Calu3 (cell line): ENCODE measurements at regions not wholly inside any gene's neighbourhood (a gene's known extent, or its start where the extent isn't known, plus 50 kb on each side); places are given as distances from the start of the nearest gene placed in this dataset.

Experiments used
- BruUV-seq: library from RNA; stranded (reverse); fragments of 400-500 nt; replicated peaks from 2 replicates; lab custom pipeline; 2021; lab: Mats Ljungman, UMichigan
- CTCF ChIA-PET: fragments of 300-600 bp; sonication (Branson Sonifier 250); formaldehyde crosslinking; loops from one replicate; lab custom pipeline; 2022; ENCODE audit warnings: antibody characterized with exemption; lab: Charles Lee
- DNase-seq: peaks from one replicate; pipeline ENCODE4 v3.0.0; 2022
- H3K27ac Mint-ChIP-seq: one replicate; pipeline ENCODE4 v1.8.0; 2022; ENCODE audit warnings: mixed read lengths; ENCODE audit not compliant: unreplicated experiment
- H3K27me3 Mint-ChIP-seq: one replicate; pipeline ENCODE4 v1.8.0; 2022; ENCODE audit warnings: mixed read lengths; ENCODE audit not compliant: unreplicated experiment
- H3K36me3 Mint-ChIP-seq: one replicate; pipeline ENCODE4 v1.8.0; 2022; ENCODE audit warnings: mild to moderate bottlenecking, moderate library complexity, mixed read lengths; ENCODE audit not compliant: insufficient read depth, unreplicated experiment
- H3K4me1 Mint-ChIP-seq: one replicate; pipeline ENCODE4 v1.8.0; 2022; ENCODE audit warnings: mild to moderate bottlenecking, low read depth, mixed read lengths; ENCODE audit not compliant: unreplicated experiment
- H3K4me3 Mint-ChIP-seq: one replicate; pipeline ENCODE4 v1.8.0; 2022; ENCODE audit warnings: mild to moderate bottlenecking, low read depth, moderate library complexity, mixed read lengths; ENCODE audit not compliant: unreplicated experiment
- H3K9me3 Mint-ChIP-seq: one replicate; pipeline ENCODE4 v1.8.0; 2022; ENCODE audit warnings: low read depth, mixed read lengths; ENCODE audit not compliant: unreplicated experiment
- CTCF ChIP-seq: fragments of 200-600 bp; IDR thresholded peaks from one replicate; pipeline ENCODE4 v1.8.0; 2022; ENCODE audit warnings: antibody characterized with exemption; ENCODE audit not compliant: unreplicated experiment
- intact Hi-C: fragments of 100-400 bp; cut with micrococcal nuclease; formaldehyde crosslinking; loops from one replicate; pipeline ENCODE4 v1.10.0; 2022; ENCODE audit not compliant: unreplicated experiment

- CTCF ChIA-PET: no interaction called here
- DNase-seq: no peak
- Mint-ChIP-seq H3K27ac (no peak overlapping the region), H3K4me1 (no peaks in the 10 kb centered on the region), H3K4me3 (no peak overlapping the region), H3K27me3 (no peaks in the 10 kb centered on the region), H3K9me3 (peaks cover 5% of the 10 kb centered on the region), H3K36me3 (no peaks in the 10 kb centered on the region)
- no peak for TF ChIP-seq CTCF
- intact Hi-C loops: no loop called here
- no TSS peak for BruUV-seq
Measured at GRCh38 chr21:17989780-17990179, 170.6 kb upstream of the C21orf91 start.

GRCh38 chr21:17988102-17988437 lies 168.9 kb upstream of the C21orf91 start:
- BruUV-seq: no TSS peak
- H3K27me3 Mint-ChIP-seq: no peaks in the 10 kb centered on the region
- H3K27ac Mint-ChIP-seq: no peak overlapping the region
- H3K4me1 Mint-ChIP-seq: no peaks in the 10 kb centered on the region
- H3K4me3 Mint-ChIP-seq: no peak overlapping the region
- no peaks in the 10 kb centered on the region for H3K9me3 Mint-ChIP-seq
- intact Hi-C loops: no loop called here
- TF ChIP-seq CTCF: no peak
- CTCF ChIA-PET: no interaction called here
- H3K36me3 Mint-ChIP-seq: no peaks in the 10 kb centered on the region
- no peak for DNase-seq

- no peak overlapping the region for H3K4me3 Mint-ChIP-seq
- H3K4me1 Mint-ChIP-seq: no peaks in the 10 kb centered on the region
- no peak overlapping the region for H3K27ac Mint-ChIP-seq
- TF ChIP-seq CTCF: no peak
- no TSS peak for BruUV-seq
- H3K27me3 Mint-ChIP-seq: no peaks in the 10 kb centered on the region
- DNase-seq: no peak
- H3K36me3 Mint-ChIP-seq: no peaks in the 10 kb centered on the region
- intact Hi-C loops: no loop called here
- H3K9me3 Mint-ChIP-seq: no peaks in the 10 kb centered on the region
- CTCF ChIA-PET: no interaction called here
Measured at GRCh38 chr21:17987382-17988101, 168.4 kb upstream of the C21orf91 start.

- Mint-ChIP-seq H3K27ac (no peak overlapping the region), H3K27me3 (no peaks in the 10 kb centered on the region), H3K9me3 (peaks cover 3% of the 10 kb centered on the region), H3K4me1 (no peaks in the 10 kb centered on the region), H3K4me3 (no peak overlapping the region), H3K36me3 (no peaks in the 10 kb centered on the region)
- CTCF ChIA-PET: no interaction called here
- no peak for DNase-seq
- intact Hi-C loops: no loop called here
- no peak for TF ChIP-seq CTCF
- no TSS peak for BruUV-seq
Measured at GRCh38 chr21:17981060-17981740, 162.0 kb upstream of the C21orf91 start.
